RWPE2 (cell line): ENCODE measurements at regions not wholly inside any gene's neighbourhood (a gene's known extent, or its start where the extent isn't known, plus 50 kb on each side); places are given as distances from the start of the nearest gene placed in this dataset.
"Not testable (repeated sequence)": the region's sequence is repeated elsewhere in the genome, so short reads cannot be mapped to it uniquely, and the experiment has no call there.

Experiments
- ATAC-seq: fragments of 200-7000 bp; cut with Tn5 transposase; 3 replicates; pipeline ENCODE4 v1.9.1; 2021; ENCODE audit warnings: low read depth
- DNase-seq: peaks from one replicate; pipeline ENCODE4 v3.0.0-alpha.2; 2020; ENCODE audit warnings: low spot score
- H3K27ac ChIP-seq: fragments of 450-650 bp; 2 replicates; pipeline ENCODE4 v1.5.1; 2017; ENCODE audit warnings: mild to moderate bottlenecking; ENCODE audit not compliant: poor library complexity, severe bottlenecking
- H3K27me3 ChIP-seq: fragments of 250-450 bp; sonication (Bioruptor Pico); 2 replicates; pipeline ENCODE4 v1.5.1; 2021; ENCODE audit warnings: mild to moderate bottlenecking, moderate library complexity; ENCODE audit not compliant: insufficient read depth, poor library complexity, severe bottlenecking
- H3K36me3 ChIP-seq: fragments of 250-450 bp; sonication (Bioruptor Pico); 2 replicates; pipeline ENCODE4 v1.5.1; 2020; ENCODE audit warnings: low read depth, mild to moderate bottlenecking, moderate library complexity
- H3K4me1 ChIP-seq: fragments of 250-450 bp; sonication (Bioruptor Pico); 2 replicates; pipeline ENCODE4 v1.5.1; 2021; ENCODE audit warnings: mild to moderate bottlenecking, moderate library complexity; ENCODE audit not compliant: insufficient read depth, poor library complexity, severe bottlenecking
- H3K4me3 ChIP-seq: fragments of 250-450 bp; sonication (Bioruptor Pico); 2 replicates; pipeline ENCODE4 v1.5.1; 2021; ENCODE audit warnings: mild to moderate bottlenecking, moderate library complexity; ENCODE audit not compliant: severe bottlenecking
- H3K9me3 ChIP-seq: fragments of 250-450 bp; sonication (Bioruptor Pico); 2 replicates; pipeline ENCODE4 v1.5.1; 2021; ENCODE audit warnings: mild to moderate bottlenecking, moderate library complexity; ENCODE audit not compliant: severe bottlenecking
- TF ChIP-seq, protein P1 (sequence below): fragments of 450-650 bp; IDR thresholded peaks from one replicate; pipeline ENCODE4 v1.5.1; 2017; ENCODE audit warnings: mild to moderate bottlenecking, moderate library complexity; ENCODE audit not compliant: poor library complexity, severe bottlenecking

- TF ChIP-seq, protein P1, sequence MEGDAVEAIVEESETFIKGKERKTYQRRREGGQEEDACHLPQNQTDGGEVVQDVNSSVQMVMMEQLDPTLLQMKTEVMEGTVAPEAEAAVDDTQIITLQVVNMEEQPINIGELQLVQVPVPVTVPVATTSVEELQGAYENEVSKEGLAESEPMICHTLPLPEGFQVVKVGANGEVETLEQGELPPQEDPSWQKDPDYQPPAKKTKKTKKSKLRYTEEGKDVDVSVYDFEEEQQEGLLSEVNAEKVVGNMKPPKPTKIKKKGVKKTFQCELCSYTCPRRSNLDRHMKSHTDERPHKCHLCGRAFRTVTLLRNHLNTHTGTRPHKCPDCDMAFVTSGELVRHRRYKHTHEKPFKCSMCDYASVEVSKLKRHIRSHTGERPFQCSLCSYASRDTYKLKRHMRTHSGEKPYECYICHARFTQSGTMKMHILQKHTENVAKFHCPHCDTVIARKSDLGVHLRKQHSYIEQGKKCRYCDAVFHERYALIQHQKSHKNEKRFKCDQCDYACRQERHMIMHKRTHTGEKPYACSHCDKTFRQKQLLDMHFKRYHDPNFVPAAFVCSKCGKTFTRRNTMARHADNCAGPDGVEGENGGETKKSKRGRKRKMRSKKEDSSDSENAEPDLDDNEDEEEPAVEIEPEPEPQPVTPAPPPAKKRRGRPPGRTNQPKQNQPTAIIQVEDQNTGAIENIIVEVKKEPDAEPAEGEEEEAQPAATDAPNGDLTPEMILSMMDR, result no peak
- Histone ChIP-seq H3K4me3 (no peak overlapping the region), H3K36me3 (no peaks in the 10 kb centered on the region), H3K9me3 (no peaks in the 10 kb centered on the region), H3K4me1 (no peaks in the 10 kb centered on the region), H3K27me3 (no peaks in the 10 kb centered on the region), H3K27ac (no peak overlapping the region)
- no peak for DNase-seq
- ATAC-seq, result no peak
These were observed 102.8 kb upstream of the RBMS1 start for GRCh38 chr2:160596441-160596840.

DNA sequence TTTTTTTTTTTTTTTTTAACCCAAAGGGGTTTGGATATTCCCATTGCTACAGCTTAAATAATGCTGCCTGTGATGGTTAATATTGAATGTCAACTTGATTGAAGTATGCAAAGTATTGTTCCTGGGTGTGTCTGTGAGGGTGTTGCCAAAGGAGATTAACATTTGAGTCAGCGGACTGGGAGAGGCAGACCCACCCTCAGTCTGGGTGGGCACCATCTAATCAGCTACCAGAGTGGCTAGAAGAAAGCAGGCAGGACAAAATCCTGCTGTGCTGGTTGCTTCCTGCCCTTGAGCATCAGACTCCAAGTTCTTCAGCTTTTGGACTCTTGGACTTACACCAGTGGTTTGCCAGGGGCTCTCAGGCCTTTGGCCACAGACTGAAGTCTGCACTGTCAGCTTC lies 106.8 kb upstream of the RBMS1 start:
- H3K36me3 ChIP-seq, result not testable (repeated sequence)

GRCh38 chr2:160602073-160602472 lies 108.5 kb upstream of the RBMS1 start:
- H3K9me3 ChIP-seq, result no peaks in the 10 kb centered on the region
- DNase-seq (no peak), ATAC-seq (no peak)
- no peaks in the 10 kb centered on the region for H3K27me3 ChIP-seq
- H3K27ac ChIP-seq, result no peak overlapping the region
- TF ChIP-seq, protein P1, result no peak
- no peak overlapping the region for H3K4me3 ChIP-seq
- no peaks in the 10 kb centered on the region for H3K36me3 ChIP-seq
- H3K4me1 ChIP-seq, result no peaks in the 10 kb centered on the region

More for the DNA sequence above, 106.8 kb upstream of the RBMS1 start:
- DNase-seq, ATAC-seq, H3K4me1 ChIP-seq, H3K27me3 ChIP-seq, H3K27ac ChIP-seq, H3K9me3 ChIP-seq, H3K4me3 ChIP-seq: not testable (repeated sequence)

DNA sequence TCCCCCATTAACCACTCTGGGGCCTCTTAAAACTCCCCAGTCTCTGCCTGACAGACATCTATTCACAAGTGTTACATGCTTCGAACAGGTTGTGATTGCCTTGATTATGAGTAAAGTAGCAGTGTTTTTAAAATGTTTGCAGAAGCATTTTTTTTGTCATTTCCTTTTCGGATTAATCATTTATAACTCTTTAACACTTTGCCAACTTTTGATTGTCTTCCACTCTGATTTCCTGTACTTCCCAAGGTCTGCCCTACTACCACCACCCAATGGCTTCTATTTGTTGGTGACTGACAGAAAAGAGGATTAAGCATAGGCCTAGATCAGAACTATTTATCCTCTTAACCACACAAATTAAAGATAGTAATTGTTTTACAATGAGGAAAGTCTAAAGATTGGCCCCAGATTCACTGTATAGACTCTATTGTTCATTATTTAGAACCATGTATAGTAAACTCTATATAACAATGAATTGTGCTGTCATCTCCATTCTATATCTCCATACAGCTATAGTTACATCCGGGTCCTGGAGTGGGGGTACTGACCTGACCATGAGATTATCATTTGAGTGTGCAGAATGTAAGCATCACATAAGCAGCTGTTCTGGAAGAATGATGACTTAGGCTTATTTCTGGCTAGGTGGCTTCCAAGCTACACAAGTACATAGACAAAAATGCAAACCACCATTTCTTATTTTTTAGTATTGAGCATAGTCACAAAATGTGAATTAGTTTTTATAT lies 110.3 kb upstream of the RBMS1 start:
- no peaks in the 10 kb centered on the region for H3K36me3 ChIP-seq
- DNase-seq (no peak), ATAC-seq (no peak)
- no peaks in the 10 kb centered on the region for H3K9me3 ChIP-seq
- no peak overlapping the region for H3K4me3 ChIP-seq
- H3K27ac ChIP-seq, result no peak overlapping the region
- no peaks in the 10 kb centered on the region for H3K4me1 ChIP-seq
- no peaks in the 10 kb centered on the region for H3K27me3 ChIP-seq
- TF ChIP-seq, protein P1, result no peak

GRCh38 chr2:160606341-160606740 lies 112.7 kb upstream of the RBMS1 start:
- no peak for ATAC-seq
- no peak overlapping the region for H3K27ac ChIP-seq

More at GRCh38 chr2:160606341-160606740, 112.7 kb upstream of the RBMS1 start:
- Histone ChIP-seq H3K9me3 (no peaks in the 10 kb centered on the region), H3K4me1 (no peaks in the 10 kb centered on the region), H3K27me3 (no peaks in the 10 kb centered on the region), H3K36me3 (no peaks in the 10 kb centered on the region), H3K4me3 (no peak overlapping the region)
- TF ChIP-seq, protein P1, result no peak
- DNase-seq, result no peak
